Heart left ventricle (tissue), 16 donors: ENCODE measurements at regions not wholly inside any gene's neighbourhood (a gene's known extent, or its start where the extent isn't known, plus 50 kb on each side); places are given as distances from the start of the nearest gene placed in this dataset.

Source experiments
- ATAC-seq, 4 donors: fragments of 200-7000 bp; cut with Tn5 transposase; one replicate each; pipeline ENCODE4 v1.9.1; 2020 to 2022; ENCODE audit warnings: moderate library complexity in 4 of 4, mild to moderate bottlenecking in 3 of 4, moderate number of reproducible peaks in 1 of 4
- DNase-seq, 5 donors: peaks; one replicate each; pipeline ENCODE4 v3.0.0-alpha.2; 2020
- H3K27ac ChIP-seq, 12 donors: fragments of 200-600 bp; sonication (generic) in 4 of 12; one replicate each; pipeline versions ENCODE4 v1.5.0 to v1.8.0; 2016 to 2022; ENCODE audit warnings: mild to moderate bottlenecking in 2 of 12
- H3K27me3 ChIP-seq, 9 donors: fragments of 200-600 bp; sonication (generic) in 2 of 9; one replicate each; pipeline versions ENCODE4 v1.5.1 to v1.8.0; 2016 to 2022; ENCODE audit warnings: mild to moderate bottlenecking in 3 of 9
- H3K36me3 ChIP-seq, 9 donors: fragments of 200-600 bp; sonication (generic) in 2 of 9; one replicate each; pipeline versions ENCODE4 v1.5.0 to v1.8.0; 2018 to 2022; ENCODE audit warnings: mild to moderate bottlenecking in 2 of 9
- H3K4me1 ChIP-seq, 12 donors: fragments of 200-600 bp; sonication (generic) in 4 of 12; one replicate each; pipeline versions ENCODE4 v1.5.0 to v1.8.0; 2016 to 2022; ENCODE audit warnings: mild to moderate bottlenecking in 3 of 12
- H3K4me3 ChIP-seq, 12 donors: fragments of 200-600 bp; sonication (generic) in 4 of 12; one replicate each; pipeline versions ENCODE4 v1.5.0 to v1.8.0; 2017 to 2022; ENCODE audit warnings: mild to moderate bottlenecking in 9 of 12, moderate library complexity in 4 of 12
- H3K9me3 ChIP-seq, 12 donors: fragments of 200-600 bp; sonication (generic) in 4 of 12; one replicate each; pipeline versions ENCODE4 v1.5.0 to v1.8.0; 2016 to 2022; ENCODE audit warnings: mild to moderate bottlenecking in 1 of 12
- CTCF ChIP-seq, 12 donors: fragments of 200-600 bp; sonication (generic) in 4 of 12; IDR thresholded peaks; one replicate each; pipeline versions ENCODE4 v1.5.0 to v1.8.0; 2018 to 2022; ENCODE audit warnings: antibody characterized with exemption in 12 of 12, mild to moderate bottlenecking in 5 of 12
- POLR2A ChIP-seq, 2 donors: fragments of 450-650 bp; IDR thresholded peaks; one replicate each; pipeline ENCODE4 v1.6.1; 2017; ENCODE audit warnings: antibody characterized with exemption in 2 of 2, mild to moderate bottlenecking in 2 of 2, moderate library complexity in 2 of 2
- WGBS, 4 donors: extraction: QIAGEN DNeasy Blood & Tissue Kit in 2 of 4; methylation state at CpG; one replicate each; pipeline versions ENCODE4 v1.1.5 to v1.1.7; 2013 to 2018; 5-methylcytosine and 5-hydroxymethylcytosine counted together
- intact Hi-C, 10 donors: fragments of 100-400 bp; cut with DNase I; formaldehyde crosslinking; loops; one replicate each; pipeline versions ENCODE4 v1.11.1 to v1.14.2; 2022
- donor health status: ischemic (EF 13 %, LVEDD 7.1; RV severe dilation, severe dysfunction).
- donor health status: healthy with polysubstance abuse.
- donor health status: DM: no; HTN: yes; CAD: no.
- donor health status: DM: no; HTN: no; CAD: no.
- donor health status: ischemic (EF 25% LVEDD 6.9; RV normal size, moderate dysfunction).
- donor health status: ischemic (EF 25% LVEDD 5.7; RV mildly dilated, moderate dysfunction).
- donor health status: healthy.
- donor health status: DM: yes; HTN: yes; CAD: no.
- donor health status: ischemic (EF 35%, LVEDD 5.7; RV mildly dilated, moderate dysfunction).
- donor health status: nonischemic (EF 11% LVEDD 7.7; RV severe dilation, severe dysfunction).
- donor health status: DM: yes; HTN: yes; CAD: no.
- donor health status: PGD.
- donor health status: ischemic (EF 29% LVEDD 5.4; RV normal size, mild dysfunction).
- donor health status: nonischemic (EF 23%, LVEDD 6.1; RV moderate dilation, normal function).

- Histone ChIP-seq H3K4me3 (no peak overlapping the region), H3K27ac (no peak overlapping the region), H3K27me3 (peaks cover 0 to 4% (median 0%) of the 10 kb centered on the region in 9 donors), H3K9me3 (no peaks in the 10 kb centered on the region), H3K36me3 (no peaks in the 10 kb centered on the region), H3K4me1 (no peaks in the 10 kb centered on the region)
- no peak for DNase-seq
- TF ChIP-seq POLR2A (IDR thresholded peaks at IDR 0.05) = no peak
- no peak for TF ChIP-seq CTCF (IDR thresholded peaks at IDR 0.05)
- no peak for ATAC-seq
- intact Hi-C loops = no loop called here
- WGBS, 4 donors = 42 to 61% (median 50%) methylated on average over 5 of the region's 5 CpGs
Measured at GRCh38 chr7:83289419-83289993, 126.8 kb upstream of the PCLO start.

DNA sequence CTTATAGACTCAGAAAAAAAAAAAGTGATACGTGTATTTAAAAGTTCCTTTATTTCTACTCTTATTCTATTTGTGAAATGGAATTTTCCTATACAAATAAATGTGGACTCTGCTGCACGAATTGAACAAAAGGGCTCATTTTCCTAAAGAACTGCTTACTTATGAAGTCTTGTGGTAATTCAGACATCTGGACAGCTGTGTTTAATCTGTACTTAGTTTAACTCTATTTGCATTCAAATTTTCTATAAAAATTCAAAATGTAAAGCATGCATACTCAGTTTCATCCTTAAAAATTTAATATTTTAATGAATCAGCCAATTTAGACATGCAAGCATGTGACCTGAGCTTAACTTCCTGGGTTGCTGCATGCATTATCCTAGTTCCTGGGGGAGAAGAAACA is 118.0 kb upstream of the PCLO start:
- no peaks in the 10 kb centered on the region for H3K9me3 ChIP-seq
- no peaks in the 10 kb centered on the region for H3K4me1 ChIP-seq
- no peak overlapping the region for H3K4me3 ChIP-seq
- intact Hi-C loops = no loop called here
- ATAC-seq = no peak
- no peaks in the 10 kb centered on the region for H3K36me3 ChIP-seq
- H3K27me3 ChIP-seq = no peaks in the 10 kb centered on the region
- TF ChIP-seq CTCF (IDR thresholded peaks at IDR 0.05) (no peak), POLR2A (IDR thresholded peaks at IDR 0.05) (no peak)
- H3K27ac ChIP-seq = no peak overlapping the region
- 56 to 80% (median 70%) methylated on average over 2 of the region's 2 CpGs for WGBS, 4 donors
- DNase-seq = no peak

GRCh38 chr7:83276250-83276649 is 113.6 kb upstream of the PCLO start:
- ATAC-seq (no peak), DNase-seq (no peak)
- no peak overlapping the region for H3K27ac ChIP-seq
- H3K27me3 ChIP-seq = no peaks in the 10 kb centered on the region
- 73 to 87% (median 83%) methylated on average over 1 of the region's 1 CpG for WGBS, 4 donors
- H3K4me3 ChIP-seq = no peak overlapping the region
- no peaks in the 10 kb centered on the region for H3K36me3 ChIP-seq
- H3K4me1 ChIP-seq = no peaks in the 10 kb centered on the region
- no peaks in the 10 kb centered on the region for H3K9me3 ChIP-seq
- intact Hi-C loops = loop anchor here in 3 of 10 donors (10.0 kb wide), 1 partner anchor 461 kb away; no protein-coding TSS in a partner anchor
- TF ChIP-seq POLR2A (IDR thresholded peaks at IDR 0.05) = no peak
- no peak for TF ChIP-seq CTCF (IDR thresholded peaks at IDR 0.05)

- H3K4me1 ChIP-seq = no peaks in the 10 kb centered on the region
- no peak overlapping the region for H3K27ac ChIP-seq
- no peak overlapping the region for H3K4me3 ChIP-seq
- H3K9me3 ChIP-seq = no peaks in the 10 kb centered on the region
- ATAC-seq (no peak), DNase-seq (no peak)
- H3K36me3 ChIP-seq = no peaks in the 10 kb centered on the region
- intact Hi-C loops = loop anchor here in 7 of 10 donors (5.0 to 10.0 kb wide), 2 partner anchors 459 to 461 kb away; no protein-coding TSS in a partner anchor
- TF ChIP-seq POLR2A (IDR thresholded peaks at IDR 0.05) = no peak
- TF ChIP-seq CTCF (IDR thresholded peaks at IDR 0.05) = no peak
- H3K27me3 ChIP-seq = no peaks in the 10 kb centered on the region
Measured at GRCh38 chr7:83273699-83274098, 111.0 kb upstream of the PCLO start.
